ENCODE measurements at regions not wholly inside any gene's neighbourhood (a gene's known extent, or its start where the extent isn't known, plus 50 kb on each side); places are given as distances from the start of the nearest gene placed in this dataset.

- H3K36me3 ChIP-seq (ENCODE audit: control insufficient read depth, insufficient read depth, low read length): no peaks in the 10 kb centered on the region
- DNase-seq: no peak
- H3K4me1 ChIP-seq (ENCODE audit: control insufficient read depth, insufficient read depth, low read length): no peaks in the 10 kb centered on the region
- no peaks in the 10 kb centered on the region for H3K27me3 ChIP-seq (ENCODE audit: control insufficient read depth, insufficient read depth, low read length)
- H3K9me3 ChIP-seq (replicated peaks; ENCODE audit: control insufficient read depth, low read depth, low read length): no peaks in the 10 kb centered on the region
- no peak overlapping the region for H3K27ac ChIP-seq (ENCODE audit: low read length)
- 91% methylated on average over 42 of the region's 43 CpGs for WGBS (ENCODE audit: insufficient coverage)
- H3K4me3 ChIP-seq (ENCODE audit: low read length): no peak overlapping the region
Observed at GRCh38 chr3:180828723-180829408, 83.6 kb upstream of the FXR1 start.

GRCh38 chr3:180829409-180830405 lies 82.8 kb upstream of the FXR1 start:
- Histone ChIP-seq H3K27ac (ENCODE audit: low read length) (no peak overlapping the region), H3K4me3 (ENCODE audit: low read length) (no peak overlapping the region), H3K36me3 (ENCODE audit: control insufficient read depth, insufficient read depth, low read length) (no peaks in the 10 kb centered on the region), H3K4me1 (ENCODE audit: control insufficient read depth, insufficient read depth, low read length) (no peaks in the 10 kb centered on the region), H3K9me3 (replicated peaks; ENCODE audit: control insufficient read depth, low read depth, low read length) (no peaks in the 10 kb centered on the region), H3K27me3 (ENCODE audit: control insufficient read depth, insufficient read depth, low read length) (no peaks in the 10 kb centered on the region)
- no peak for DNase-seq
- 90% methylated on average over 29 of the region's 37 CpGs for WGBS (ENCODE audit: insufficient coverage)

- Histone ChIP-seq H3K9me3 (replicated peaks; ENCODE audit: control insufficient read depth, low read depth, low read length) (no peaks in the 10 kb centered on the region), H3K27me3 (ENCODE audit: control insufficient read depth, insufficient read depth, low read length) (no peaks in the 10 kb centered on the region), H3K4me3 (ENCODE audit: low read length) (no peak overlapping the region), H3K27ac (ENCODE audit: low read length) (no peak overlapping the region), H3K36me3 (ENCODE audit: control insufficient read depth, insufficient read depth, low read length) (no peaks in the 10 kb centered on the region), H3K4me1 (ENCODE audit: control insufficient read depth, insufficient read depth, low read length) (no peaks in the 10 kb centered on the region)
- no peak for DNase-seq
- whole genome bisulfite sequencing (ENCODE audit: insufficient coverage): no CpG with 5 or more reads among the region's 2 CpGs
Observed at GRCh38 chr3:180835501-180835900, 77.0 kb upstream of the FXR1 start.

GRCh38 chr3:180836766-180837165 lies 75.7 kb upstream of the FXR1 start:
- Histone ChIP-seq H3K4me1 (ENCODE audit: control insufficient read depth, insufficient read depth, low read length) (no peaks in the 10 kb centered on the region), H3K4me3 (ENCODE audit: low read length) (no peak overlapping the region), H3K27ac (ENCODE audit: low read length) (no peak overlapping the region), H3K36me3 (ENCODE audit: control insufficient read depth, insufficient read depth, low read length) (no peaks in the 10 kb centered on the region), H3K27me3 (ENCODE audit: control insufficient read depth, insufficient read depth, low read length) (no peaks in the 10 kb centered on the region), H3K9me3 (replicated peaks; ENCODE audit: control insufficient read depth, low read depth, low read length) (no peaks in the 10 kb centered on the region)
- DNase-seq: no peak
- no CpG with 5 or more reads among the region's 1 CpG for WGBS (ENCODE audit: insufficient coverage)

GRCh38 chr3:180854887-180855286 lies 57.6 kb upstream of the FXR1 start:
- H3K27me3 ChIP-seq (ENCODE audit: control insufficient read depth, insufficient read depth, low read length): no peaks in the 10 kb centered on the region
- 43% methylated on average over 1 of the region's 2 CpGs for WGBS (ENCODE audit: insufficient coverage)
- H3K4me3 ChIP-seq (ENCODE audit: low read length): no peak overlapping the region
- no peak for DNase-seq
- H3K9me3 ChIP-seq (replicated peaks; ENCODE audit: control insufficient read depth, low read depth, low read length): no peaks in the 10 kb centered on the region
- no peaks in the 10 kb centered on the region for H3K4me1 ChIP-seq (ENCODE audit: control insufficient read depth, insufficient read depth, low read length)
- H3K36me3 ChIP-seq (ENCODE audit: control insufficient read depth, insufficient read depth, low read length): no peaks in the 10 kb centered on the region
- no peak overlapping the region for H3K27ac ChIP-seq (ENCODE audit: low read length)

GRCh38 chr3:180855364-180855763 lies 57.1 kb upstream of the FXR1 start:
- no peak for DNase-seq
- no CpG with 5 or more reads among the region's 2 CpGs for WGBS (ENCODE audit: insufficient coverage)

GRCh38 chr3:180855956-180856355 lies 56.5 kb upstream of the FXR1 start:
- H3K36me3 ChIP-seq (ENCODE audit: control insufficient read depth, insufficient read depth, low read length): no peaks in the 10 kb centered on the region
- no CpG with 5 or more reads among the region's 3 CpGs for WGBS (ENCODE audit: insufficient coverage)
- no peaks in the 10 kb centered on the region for H3K27me3 ChIP-seq (ENCODE audit: control insufficient read depth, insufficient read depth, low read length)
- H3K9me3 ChIP-seq (replicated peaks; ENCODE audit: control insufficient read depth, low read depth, low read length): no peaks in the 10 kb centered on the region
- no peak for DNase-seq
- no peaks in the 10 kb centered on the region for H3K4me1 ChIP-seq (ENCODE audit: control insufficient read depth, insufficient read depth, low read length)
- H3K27ac ChIP-seq (ENCODE audit: low read length): no peak overlapping the region
- H3K4me3 ChIP-seq (ENCODE audit: low read length): no peak overlapping the region

More at GRCh38 chr3:180855364-180855763, 57.1 kb upstream of the FXR1 start:
- Histone ChIP-seq H3K4me3 (ENCODE audit: low read length) (no peak overlapping the region), H3K27ac (ENCODE audit: low read length) (no peak overlapping the region), H3K27me3 (ENCODE audit: control insufficient read depth, insufficient read depth, low read length) (no peaks in the 10 kb centered on the region), H3K9me3 (replicated peaks; ENCODE audit: control insufficient read depth, low read depth, low read length) (no peaks in the 10 kb centered on the region), H3K36me3 (ENCODE audit: control insufficient read depth, insufficient read depth, low read length) (no peaks in the 10 kb centered on the region), H3K4me1 (ENCODE audit: control insufficient read depth, insufficient read depth, low read length) (no peaks in the 10 kb centered on the region)

- Histone ChIP-seq H3K27me3 (ENCODE audit: control insufficient read depth, insufficient read depth, low read length) (no peaks in the 10 kb centered on the region), H3K27ac (ENCODE audit: low read length) (no peak overlapping the region), H3K4me3 (ENCODE audit: low read length) (no peak overlapping the region), H3K4me1 (ENCODE audit: control insufficient read depth, insufficient read depth, low read length) (no peaks in the 10 kb centered on the region), H3K9me3 (replicated peaks; ENCODE audit: control insufficient read depth, low read depth, low read length) (no peaks in the 10 kb centered on the region), H3K36me3 (ENCODE audit: control insufficient read depth, insufficient read depth, low read length) (no peaks in the 10 kb centered on the region)
- DNase-seq: no peak
Observed at GRCh38 chr3:180860180-180860858, 52.2 kb upstream of the FXR1 start.

Data from muscle of leg (tissue), 3 donors.